GM23248 (cell line): ENCODE measurements at regions not wholly inside any gene's neighbourhood (a gene's known extent, or its start where the extent isn't known, plus 50 kb on each side); places are given as distances from the start of the nearest gene placed in this dataset.
A peak's percentile ranks its signal among the peaks of the same experiment; 100 is the strongest.
"Not testable (repeated sequence)": the region's sequence is repeated elsewhere in the genome, so short reads cannot be mapped to it uniquely, and the experiment has no call there.

ENCODE experiments used
- DNase-seq: peaks from one replicate; pipeline ENCODE4 v3.0.0-alpha.2; 2015
- H2AFZ ChIP-seq: fragments of 200-600 bp; sonication (generic); 2 replicates; pipeline ENCODE4 v1.6.1; 2016; ENCODE audit warnings: antibody characterized with exemption
- H3F3A ChIP-seq: fragments of 200-600 bp; sonication (generic); 2 replicates; pipeline ENCODE4 v1.6.1; 2016; ENCODE audit warnings: mild to moderate bottlenecking, antibody characterized with exemption, mixed run types; ENCODE audit not compliant: insufficient read depth
- H3K27ac ChIP-seq: fragments of 200-600 bp; sonication (generic); 2 replicates; pipeline ENCODE4 v1.5.1; 2016; ENCODE audit warnings: mild to moderate bottlenecking
- H3K27me3 ChIP-seq: fragments of 200-600 bp; sonication (generic); replicated peaks from 2 replicates; pipeline ENCODE4 v1.6.1; 2016; ENCODE audit warnings: mild to moderate bottlenecking; ENCODE audit not compliant: insufficient read depth
- H3K36me3 ChIP-seq: fragments of 200-600 bp; sonication (generic); 2 replicates; pipeline ENCODE4 v1.6.1; 2016; ENCODE audit warnings: low read depth, mild to moderate bottlenecking
- H3K4me1 ChIP-seq: fragments of 200-600 bp; sonication (generic); 2 replicates; pipeline ENCODE4 v1.6.1; 2016; ENCODE audit warnings: mild to moderate bottlenecking; ENCODE audit not compliant: insufficient read depth
- H3K4me2 ChIP-seq: fragments of 200-600 bp; sonication (generic); one replicate; pipeline ENCODE4 v1.6.1; 2016; ENCODE audit warnings: mild to moderate bottlenecking; ENCODE audit not compliant: unreplicated experiment
- H3K4me3 ChIP-seq: fragments of 200-600 bp; sonication (generic); 2 replicates; pipeline ENCODE4 v1.5.1; 2016; ENCODE audit warnings: mild to moderate bottlenecking
- H3K79me2 ChIP-seq: fragments of 200-600 bp; sonication (generic); 2 replicates; pipeline ENCODE4 v1.6.1; 2016; ENCODE audit warnings: mild to moderate bottlenecking; ENCODE audit not compliant: insufficient read depth
- H3K9ac ChIP-seq: fragments of 200-600 bp; sonication (generic); 2 replicates; pipeline ENCODE4 v1.6.1; 2016; ENCODE audit warnings: mild to moderate bottlenecking
- H3K9me2 ChIP-seq: fragments of 200-600 bp; sonication (generic); 2 replicates; pipeline ENCODE4 v1.6.1; 2016; ENCODE audit warnings: mixed run types, mild to moderate bottlenecking, moderate library complexity; ENCODE audit not compliant: insufficient read depth
- H3K9me3 ChIP-seq: fragments of 200-600 bp; sonication (generic); one replicate; pipeline ENCODE4 v1.6.1; 2017; ENCODE audit warnings: low read depth
- H4K20me1 ChIP-seq: fragments of 200-600 bp; sonication (generic); 2 replicates; pipeline ENCODE4 v1.6.0; 2016; ENCODE audit not compliant: insufficient read depth
- EZH2 ChIP-seq: fragments of 200-600 bp; sonication (generic); IDR thresholded peaks from 2 replicates; pipeline ENCODE4 v1.6.1; 2018; ENCODE audit warnings: antibody characterized with exemption, mild to moderate bottlenecking; ENCODE audit not compliant: insufficient read depth, poor library complexity, severe bottlenecking
- WGBS, 2 experiments: methylation state at CpG; one replicate each; pipeline ENCODE4 v1.1.6; 2015 to 2017; ENCODE audit warnings: low lambda C conversion rate in 2 of 2, low coverage in 1 of 2; ENCODE audit errors: missing lambda C conversion rate in 2 of 2; 5-methylcytosine and 5-hydroxymethylcytosine counted together
- in situ Hi-C: fragments of 300-500 bp; cut with MboI; formaldehyde crosslinking; loops from 2 replicates; pipeline ENCODE4 v1.15.0; 2020

DNA sequence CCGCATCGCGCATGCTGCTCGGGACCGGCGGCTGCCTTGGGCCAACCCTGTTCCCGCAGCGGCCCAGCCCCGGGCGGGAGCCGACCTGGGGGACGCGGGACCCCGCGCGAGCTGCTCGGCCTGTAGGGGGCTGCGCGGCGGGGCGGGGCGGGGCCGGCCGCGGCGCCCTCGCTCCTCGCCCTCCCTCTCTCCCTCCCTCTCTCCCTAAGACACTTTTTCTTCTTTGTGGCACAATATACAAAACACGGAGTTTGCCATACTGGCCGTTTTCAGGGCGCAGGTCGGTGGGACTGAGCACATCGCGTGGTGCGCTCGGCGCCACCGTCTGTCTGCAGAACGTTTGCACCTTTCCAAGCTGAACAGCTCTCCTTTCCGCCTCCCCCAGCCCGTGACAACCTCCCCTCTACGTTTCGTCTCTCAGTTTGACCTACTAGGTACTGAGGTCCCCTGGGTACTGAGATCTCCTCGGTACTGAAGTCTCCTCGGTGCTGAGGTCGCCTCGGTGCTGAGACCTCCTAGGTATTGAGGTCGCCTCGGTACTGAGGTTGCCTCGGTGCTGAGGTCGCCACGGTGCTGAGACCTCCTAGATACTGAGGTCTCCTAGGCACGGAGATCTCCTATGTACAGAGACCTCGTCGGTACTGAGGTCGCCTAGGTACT, 261.1 kb upstream of the PLCXD1 start:
- in situ Hi-C loops, result no loop called here
- TF ChIP-seq EZH2, result no peak
- no peaks in the 10 kb centered on the region for H3F3A ChIP-seq
- peak overlapping the region; percentile 36 for H3K9ac ChIP-seq
- no peaks in the 10 kb centered on the region for H3K4me1 ChIP-seq
- H3K9me2 ChIP-seq, result no peaks in the 10 kb centered on the region
- H3K79me2 ChIP-seq, result no peaks in the 10 kb centered on the region
- DNase-seq, result peak; percentile 13
- no peak overlapping the region for H3K4me2 ChIP-seq
- H3K27ac ChIP-seq, result no peak overlapping the region
- H3K4me3 ChIP-seq, result peak overlapping the region; percentile 35
- H2AFZ ChIP-seq, result no peak overlapping the region
- H4K20me1 ChIP-seq, result no peaks in the 10 kb centered on the region
- H3K27me3 ChIP-seq, result no peaks in the 10 kb centered on the region
- H3K36me3 ChIP-seq, result no peaks in the 10 kb centered on the region
- WGBS, 2 experiments, result 53 to 58% methylated on average over 23 to 24 of the region's 56 CpGs
- H3K9me3 ChIP-seq, result no peaks in the 10 kb centered on the region

DNA sequence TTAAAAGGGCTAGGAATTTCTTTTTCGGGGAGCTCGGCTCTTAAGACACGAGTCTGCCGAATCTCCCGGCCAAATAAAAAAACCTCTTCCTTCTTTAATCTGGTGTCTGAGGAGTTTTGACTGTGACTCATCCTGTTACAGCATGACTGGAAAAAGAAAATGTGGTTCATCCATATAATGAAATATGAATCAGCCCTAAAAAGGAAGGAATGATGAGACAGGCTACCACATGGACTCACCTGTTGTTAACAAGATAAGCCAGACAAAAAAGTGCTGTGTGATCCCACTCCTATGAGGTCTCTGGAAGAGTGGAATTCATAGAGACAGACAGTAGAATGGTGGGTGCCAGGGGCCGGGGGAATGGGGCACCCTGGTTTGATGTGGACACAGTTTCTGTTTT, 257.0 kb upstream of the PLCXD1 start:
- H3K27me3 ChIP-seq, H3K79me2 ChIP-seq, H3K9me3 ChIP-seq, DNase-seq, H3K4me3 ChIP-seq, H3K9ac ChIP-seq, H4K20me1 ChIP-seq, H3K9me2 ChIP-seq, H3K4me1 ChIP-seq, H3K4me2 ChIP-seq, in situ Hi-C loops, H3K36me3 ChIP-seq, H2AFZ ChIP-seq, H3F3A ChIP-seq, H3K27ac ChIP-seq: not testable (repeated sequence)
- WGBS, 2 experiments, result no CpG with 5 or more reads among the region's 6 CpGs
